ENCODE measurements at regions not wholly inside any gene's neighbourhood (a gene's known extent, or its start where the extent isn't known, plus 50 kb on each side); places are given as distances from the start of the nearest gene placed in this dataset.

DNA sequence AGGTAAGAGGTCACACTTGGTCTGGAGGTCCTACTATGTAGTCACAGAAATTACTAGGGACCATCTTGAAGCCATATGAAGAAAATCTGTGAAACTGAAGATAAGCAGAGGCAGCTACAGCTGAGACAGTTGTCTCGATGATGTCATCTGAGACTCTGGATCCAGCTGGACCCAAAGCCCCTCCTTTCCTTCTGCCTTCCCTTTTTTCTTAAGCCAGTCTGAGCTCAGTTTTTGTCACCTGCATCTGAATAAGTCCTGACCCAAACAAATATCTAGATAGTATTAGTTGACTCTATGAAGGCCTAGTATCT is 143.3 kb downstream of the ETS2 start:
- no peak for TF ChIP-seq EP300 (IDR thresholded peaks at IDR 0.05; ENCODE audit: borderline replicate concordance)
- TF ChIP-seq, protein P1, sequence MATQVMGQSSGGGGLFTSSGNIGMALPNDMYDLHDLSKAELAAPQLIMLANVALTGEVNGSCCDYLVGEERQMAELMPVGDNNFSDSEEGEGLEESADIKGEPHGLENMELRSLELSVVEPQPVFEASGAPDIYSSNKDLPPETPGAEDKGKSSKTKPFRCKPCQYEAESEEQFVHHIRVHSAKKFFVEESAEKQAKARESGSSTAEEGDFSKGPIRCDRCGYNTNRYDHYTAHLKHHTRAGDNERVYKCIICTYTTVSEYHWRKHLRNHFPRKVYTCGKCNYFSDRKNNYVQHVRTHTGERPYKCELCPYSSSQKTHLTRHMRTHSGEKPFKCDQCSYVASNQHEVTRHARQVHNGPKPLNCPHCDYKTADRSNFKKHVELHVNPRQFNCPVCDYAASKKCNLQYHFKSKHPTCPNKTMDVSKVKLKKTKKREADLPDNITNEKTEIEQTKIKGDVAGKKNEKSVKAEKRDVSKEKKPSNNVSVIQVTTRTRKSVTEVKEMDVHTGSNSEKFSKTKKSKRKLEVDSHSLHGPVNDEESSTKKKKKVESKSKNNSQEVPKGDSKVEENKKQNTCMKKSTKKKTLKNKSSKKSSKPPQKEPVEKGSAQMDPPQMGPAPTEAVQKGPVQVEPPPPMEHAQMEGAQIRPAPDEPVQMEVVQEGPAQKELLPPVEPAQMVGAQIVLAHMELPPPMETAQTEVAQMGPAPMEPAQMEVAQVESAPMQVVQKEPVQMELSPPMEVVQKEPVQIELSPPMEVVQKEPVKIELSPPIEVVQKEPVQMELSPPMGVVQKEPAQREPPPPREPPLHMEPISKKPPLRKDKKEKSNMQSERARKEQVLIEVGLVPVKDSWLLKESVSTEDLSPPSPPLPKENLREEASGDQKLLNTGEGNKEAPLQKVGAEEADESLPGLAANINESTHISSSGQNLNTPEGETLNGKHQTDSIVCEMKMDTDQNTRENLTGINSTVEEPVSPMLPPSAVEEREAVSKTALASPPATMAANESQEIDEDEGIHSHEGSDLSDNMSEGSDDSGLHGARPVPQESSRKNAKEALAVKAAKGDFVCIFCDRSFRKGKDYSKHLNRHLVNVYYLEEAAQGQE (IDR thresholded peaks at IDR 0.05; ENCODE audit: low read depth) = no peak
- TF ChIP-seq CEBPB (IDR thresholded peaks at IDR 0.05) = no peak
- no peak for TF ChIP-seq TEAD4 (IDR thresholded peaks at IDR 0.05)
- TF ChIP-seq TCF12 (IDR thresholded peaks at IDR 0.05; ENCODE audit: low read depth) = no peak
- TF ChIP-seq, protein P2, sequence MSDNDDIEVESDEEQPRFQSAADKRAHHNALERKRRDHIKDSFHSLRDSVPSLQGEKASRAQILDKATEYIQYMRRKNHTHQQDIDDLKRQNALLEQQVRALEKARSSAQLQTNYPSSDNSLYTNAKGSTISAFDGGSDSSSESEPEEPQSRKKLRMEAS (IDR thresholded peaks at IDR 0.05) = no peak
- TF ChIP-seq, protein P3, sequence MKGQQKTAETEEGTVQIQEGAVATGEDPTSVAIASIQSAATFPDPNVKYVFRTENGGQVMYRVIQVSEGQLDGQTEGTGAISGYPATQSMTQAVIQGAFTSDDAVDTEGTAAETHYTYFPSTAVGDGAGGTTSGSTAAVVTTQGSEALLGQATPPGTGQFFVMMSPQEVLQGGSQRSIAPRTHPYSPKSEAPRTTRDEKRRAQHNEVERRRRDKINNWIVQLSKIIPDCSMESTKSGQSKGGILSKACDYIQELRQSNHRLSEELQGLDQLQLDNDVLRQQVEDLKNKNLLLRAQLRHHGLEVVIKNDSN (IDR thresholded peaks at IDR 0.05) = no peak
- TF ChIP-seq EGR1 (IDR thresholded peaks at IDR 0.05) = no peak
- TF ChIP-seq TAF1 (IDR thresholded peaks at IDR 0.05; ENCODE audit: low read depth) = no peak
- no peak for TF ChIP-seq FOXM1 (IDR thresholded peaks at IDR 0.05; ENCODE audit: borderline replicate concordance, low read depth)
- no peak for TF ChIP-seq ZBTB7A (IDR thresholded peaks at IDR 0.05; ENCODE audit: low read depth)
- no peak for TF ChIP-seq RAD21 (IDR thresholded peaks at IDR 0.05; ENCODE audit: low read depth)

Data from Ishikawa (cell line).